ENCODE measurements at regions not wholly inside any gene's neighbourhood (a gene's known extent, or its start where the extent isn't known, plus 50 kb on each side); places are given as distances from the start of the nearest gene placed in this dataset.

- TF ChIP-seq GATA2 (IDR thresholded peaks at IDR 0.05; ENCODE audit: low read depth, low read length) (no peak), GATA3 (IDR thresholded peaks at IDR 0.05; ENCODE audit: low read depth, low read length) (no peak)
Observed at GRCh38 chr12:97616946-97617345, 154.3 kb downstream of the RMST start.

GRCh38 chr12:97628962-97629361 is 166.4 kb downstream of the RMST start:
- no peak for TF ChIP-seq GATA2 (IDR thresholded peaks at IDR 0.05; ENCODE audit: low read depth, low read length)
- TF ChIP-seq GATA3 (IDR thresholded peaks at IDR 0.05; ENCODE audit: low read depth, low read length): no peak

- no peak for TF ChIP-seq GATA2 (IDR thresholded peaks at IDR 0.05; ENCODE audit: low read depth, low read length)
- TF ChIP-seq GATA3 (IDR thresholded peaks at IDR 0.05; ENCODE audit: low read depth, low read length): no peak
Observed at GRCh38 chr12:97629382-97629781, 166.8 kb downstream of the RMST start.

- TF ChIP-seq GATA2 (IDR thresholded peaks at IDR 0.05; ENCODE audit: low read depth, low read length) (no peak), GATA3 (IDR thresholded peaks at IDR 0.05; ENCODE audit: low read depth, low read length) (no peak)
Observed at GRCh38 chr12:97630356-97630755, 167.8 kb downstream of the RMST start.

DNA sequence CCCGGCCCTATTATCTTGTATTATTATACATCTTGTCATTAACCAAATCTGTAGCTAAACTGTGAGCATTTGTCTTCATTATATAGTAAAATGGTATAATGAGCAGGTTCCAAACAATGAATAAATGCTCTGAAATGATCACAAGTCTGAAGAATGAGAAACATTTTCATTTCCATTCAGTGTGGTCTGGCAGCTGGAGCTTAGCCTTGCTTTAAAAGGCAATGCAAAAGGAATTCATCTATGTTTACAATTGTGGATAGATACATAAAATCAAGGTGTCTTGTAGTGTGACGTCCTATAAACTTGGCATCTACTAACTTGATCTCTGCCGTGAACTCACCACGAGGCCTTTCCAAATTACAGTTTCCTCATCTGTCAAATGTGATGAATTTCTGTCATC is 168.3 kb downstream of the RMST start:
- TF ChIP-seq GATA3 (IDR thresholded peaks at IDR 0.05; ENCODE audit: low read depth, low read length): no peak

DNA sequence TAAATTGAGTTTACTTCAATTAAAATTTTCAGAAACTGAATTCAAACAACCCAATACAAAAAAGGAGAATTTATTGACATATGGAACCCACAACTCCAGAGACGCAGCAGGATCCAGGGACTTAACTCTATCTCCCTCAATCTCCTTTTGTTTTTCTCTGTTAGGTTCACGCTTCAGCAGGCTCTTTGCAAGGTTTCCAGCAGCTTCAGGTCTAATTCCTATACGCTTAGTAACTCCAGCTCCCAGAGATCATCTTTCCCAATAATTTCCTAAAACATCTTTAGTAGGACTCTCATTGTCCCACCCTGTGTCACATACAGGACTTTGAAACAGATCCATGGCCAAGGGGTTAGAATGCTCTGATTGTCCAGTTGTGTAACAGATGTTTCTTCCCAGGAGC is 175.2 kb downstream of the RMST start:
- TF ChIP-seq GATA2 (IDR thresholded peaks at IDR 0.05; ENCODE audit: low read depth, low read length): no peak
- TF ChIP-seq GATA3 (IDR thresholded peaks at IDR 0.05; ENCODE audit: low read depth, low read length): no peak

DNA sequence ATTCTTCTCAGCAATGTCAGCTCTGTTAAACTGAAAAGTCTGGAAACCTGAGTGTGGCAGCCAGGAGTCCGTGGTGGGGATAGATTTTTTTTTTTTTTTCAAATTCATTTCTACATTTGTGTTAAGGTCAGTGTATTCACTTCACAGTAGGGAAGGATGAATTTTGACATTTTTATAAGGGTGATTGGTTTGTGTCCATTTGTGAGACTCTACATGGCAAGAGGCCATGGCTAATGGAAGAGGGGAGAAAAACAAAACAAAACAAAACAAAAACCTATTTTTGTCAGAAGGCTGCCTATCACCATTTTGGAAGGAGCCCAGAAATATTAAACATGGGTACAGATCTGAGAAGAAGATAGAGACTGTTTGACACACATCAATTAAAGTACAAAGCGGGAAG is 176.1 kb downstream of the RMST start:
- no peak for TF ChIP-seq GATA2 (IDR thresholded peaks at IDR 0.05; ENCODE audit: low read depth, low read length)
- no peak for TF ChIP-seq GATA3 (IDR thresholded peaks at IDR 0.05; ENCODE audit: low read depth, low read length)

GRCh38 chr12:97639702-97640101 is 177.1 kb downstream of the RMST start:
- TF ChIP-seq GATA2 (IDR thresholded peaks at IDR 0.05; ENCODE audit: low read depth, low read length) (no peak), GATA3 (IDR thresholded peaks at IDR 0.05; ENCODE audit: low read depth, low read length) (no peak)

DNA sequence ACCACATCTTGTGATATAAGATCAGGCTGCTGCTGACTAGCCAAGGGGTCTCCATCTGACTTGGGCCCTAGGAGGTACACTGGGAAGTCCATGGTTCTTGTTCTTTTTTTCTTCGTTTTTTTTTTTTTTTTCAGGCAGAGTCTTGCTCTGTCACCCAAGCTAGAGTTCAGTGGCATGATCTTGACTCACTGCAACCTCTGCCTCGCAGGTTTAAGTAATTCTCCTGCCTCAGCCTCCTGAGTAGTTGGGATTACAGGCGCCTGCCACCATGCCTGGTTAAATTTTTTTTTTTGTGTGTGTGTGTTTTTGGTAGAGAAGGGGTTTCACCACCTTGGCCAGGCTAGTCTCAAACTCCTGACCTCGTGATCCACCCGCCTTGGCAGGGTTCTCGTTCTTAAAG is 178.2 kb downstream of the RMST start:
- TF ChIP-seq GATA2 (IDR thresholded peaks at IDR 0.05; ENCODE audit: low read depth, low read length) (no peak), GATA3 (IDR thresholded peaks at IDR 0.05; ENCODE audit: low read depth, low read length) (no peak)

DNA sequence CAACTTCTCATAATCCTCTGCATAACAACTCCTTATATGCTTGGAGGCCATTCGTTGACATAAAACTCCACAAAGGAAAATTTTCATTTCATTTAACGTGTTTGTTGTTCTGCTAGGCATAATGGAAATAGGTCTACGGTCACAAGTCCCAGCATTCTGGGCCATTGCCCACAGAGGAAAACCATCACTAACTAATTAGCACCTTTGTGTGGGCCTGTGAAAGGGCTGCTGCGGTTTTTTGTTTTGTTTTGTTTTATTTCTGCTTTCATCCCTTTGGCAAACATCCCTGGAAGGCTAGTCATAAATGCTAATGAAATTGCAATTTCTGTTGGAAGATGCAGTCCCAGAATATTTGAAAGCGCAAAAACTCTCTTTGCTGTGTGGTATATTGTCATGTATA is 180.3 kb downstream of the RMST start:
- TF ChIP-seq GATA3 (IDR thresholded peaks at IDR 0.05; ENCODE audit: low read depth, low read length) (no peak), GATA2 (IDR thresholded peaks at IDR 0.05; ENCODE audit: low read depth, low read length) (no peak)

DNA sequence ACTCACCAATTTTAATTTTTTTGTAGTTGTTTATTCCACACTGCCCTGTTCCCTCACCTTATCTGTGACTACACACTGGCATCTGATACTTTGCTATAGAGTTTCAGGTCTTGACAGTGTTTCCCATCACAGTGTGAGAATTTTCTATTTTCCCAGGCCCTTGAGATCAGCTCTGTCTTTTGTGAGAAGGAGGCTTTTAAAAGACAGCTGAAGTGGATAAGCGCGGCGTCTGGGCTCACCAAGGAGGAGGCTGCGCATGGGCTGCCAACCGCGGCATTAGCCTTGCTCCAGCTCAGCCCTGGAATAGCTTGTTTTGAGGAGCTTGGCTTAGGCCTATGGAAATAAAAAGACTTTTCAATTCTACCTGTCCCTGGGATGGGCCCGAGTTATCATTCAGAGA is 181.3 kb downstream of the RMST start:
- TF ChIP-seq GATA2 (IDR thresholded peaks at IDR 0.05; ENCODE audit: low read depth, low read length) (no peak), GATA3 (IDR thresholded peaks at IDR 0.05; ENCODE audit: low read depth, low read length) (no peak)

GRCh38 chr12:97645726-97646125 is 183.1 kb downstream of the RMST start:
- TF ChIP-seq GATA3 (IDR thresholded peaks at IDR 0.05; ENCODE audit: low read depth, low read length): no peak
- no peak for TF ChIP-seq GATA2 (IDR thresholded peaks at IDR 0.05; ENCODE audit: low read depth, low read length)

DNA sequence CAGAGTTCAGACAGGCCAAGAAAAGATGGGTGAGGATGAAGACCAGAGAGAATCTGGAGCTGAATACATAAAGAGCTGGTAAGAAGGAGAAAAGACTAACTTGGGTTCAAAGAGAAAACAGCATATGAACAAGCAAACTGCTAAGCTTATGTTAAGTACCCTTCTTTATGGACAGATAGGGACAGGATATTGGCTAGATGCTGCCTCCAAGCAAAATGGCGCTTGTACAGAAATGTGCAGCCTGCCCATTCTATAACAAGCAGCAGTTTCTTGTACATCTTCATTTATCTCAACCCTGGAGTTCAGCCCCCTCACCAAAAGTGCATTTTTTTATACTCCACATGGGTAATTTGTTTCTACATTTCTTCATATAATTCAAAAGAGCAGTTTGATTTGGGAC is 184.5 kb downstream of the RMST start:
- TF ChIP-seq GATA2 (IDR thresholded peaks at IDR 0.05; ENCODE audit: low read depth, low read length) (no peak), GATA3 (IDR thresholded peaks at IDR 0.05; ENCODE audit: low read depth, low read length) (no peak)

DNA sequence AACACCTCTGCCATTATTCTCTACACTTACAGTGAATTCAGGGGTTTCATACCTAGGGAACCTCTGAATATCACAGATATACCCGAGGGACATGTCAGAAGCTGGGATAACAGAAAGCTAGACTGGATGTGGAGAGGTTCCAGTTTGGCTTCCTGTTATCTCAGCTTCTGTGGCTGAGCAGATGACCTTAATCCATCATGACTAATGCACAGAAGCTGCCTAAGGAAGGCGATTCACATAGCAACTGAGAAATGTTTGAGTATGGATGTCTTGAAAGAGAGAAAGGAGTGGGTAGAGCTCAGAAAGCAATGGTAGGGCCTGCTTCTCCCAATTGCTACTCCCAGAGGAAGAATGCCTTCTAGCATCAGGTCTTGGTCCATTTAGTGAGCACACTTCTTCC is 187.6 kb downstream of the RMST start:
- no peak for TF ChIP-seq GATA3 (IDR thresholded peaks at IDR 0.05; ENCODE audit: low read depth, low read length)
- TF ChIP-seq GATA2 (IDR thresholded peaks at IDR 0.05; ENCODE audit: low read depth, low read length): no peak

GRCh38 chr12:97659117-97659880 is 196.7 kb downstream of the RMST start:
- no peak for TF ChIP-seq GATA3 (IDR thresholded peaks at IDR 0.05; ENCODE audit: low read depth, low read length)
- TF ChIP-seq GATA2 (IDR thresholded peaks at IDR 0.05; ENCODE audit: low read depth, low read length): no peak

DNA sequence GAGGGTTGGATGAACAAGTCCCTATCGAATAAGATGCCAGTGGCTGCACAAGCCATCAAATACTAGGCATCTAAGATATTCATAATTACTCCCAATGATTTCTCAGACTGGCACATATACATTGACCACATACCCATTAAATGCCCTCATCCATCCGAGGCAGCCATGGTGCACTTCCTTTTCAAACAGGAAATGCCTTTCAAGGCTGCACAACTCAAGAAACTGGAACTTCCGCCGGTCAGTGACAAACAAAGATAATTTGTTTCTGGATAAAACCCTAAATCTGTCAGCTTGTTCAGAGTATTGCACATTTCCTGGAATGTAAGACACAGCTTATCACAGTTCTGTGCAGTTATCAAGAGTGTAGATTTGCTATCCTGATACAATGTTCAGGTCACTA is 203.7 kb downstream of the RMST start:
- TF ChIP-seq GATA3 (IDR thresholded peaks at IDR 0.05; ENCODE audit: low read depth, low read length): no peak
- TF ChIP-seq GATA2 (IDR thresholded peaks at IDR 0.05; ENCODE audit: low read depth, low read length): no peak

Data from SH-SY5Y (cell line).